Transverse colon (tissue), 4 donors: ENCODE measurements at regions not wholly inside any gene's neighbourhood (a gene's known extent, or its start where the extent isn't known, plus 50 kb on each side); places are given as distances from the start of the nearest gene placed in this dataset.
"Not testable (repeated sequence)": the region's sequence is repeated elsewhere in the genome, so short reads cannot be mapped to it uniquely, and the experiment has no call there.

ENCODE experiments used
- DNase-seq: peaks from one replicate; pipeline ENCODE4 v3.0.0-alpha.2; 2019
- H3K27ac ChIP-seq, 4 donors: fragments of 200-600 bp; sonication (generic); 2 replicates each; pipeline ENCODE4 v1.5.1; 2016 to 2018; ENCODE audit warnings: inconsistent platforms in 4 of 4
- H3K27me3 ChIP-seq: fragments of 200-600 bp; sonication (generic); 2 replicates; pipeline ENCODE4 v1.5.1; 2017; ENCODE audit warnings: inconsistent platforms
- H3K36me3 ChIP-seq, 4 donors: fragments of 200-600 bp; sonication (generic); 2 replicates each; pipeline ENCODE4 v1.5.1; 2017 to 2019; ENCODE audit warnings: inconsistent platforms in 4 of 4
- H3K4me1 ChIP-seq, 4 donors: fragments of 200-600 bp; sonication (generic); 2 replicates each; pipeline ENCODE4 v1.5.1; 2017 to 2020; ENCODE audit warnings: inconsistent platforms in 4 of 4
- H3K4me3 ChIP-seq, 4 donors: fragments of 200-600 bp; sonication (generic); 1 replicate in 1 of 4; 2 replicates in 3 of 4; pipeline versions ENCODE4 v1.5.1 to v1.6.1; 2017 to 2019; ENCODE audit warnings: inconsistent platforms in 4 of 4
- H3K9me3 ChIP-seq, 2 donors: fragments of 200-600 bp; sonication (generic); 2 replicates each; pipeline ENCODE4 v1.5.1; 2017 to 2019; ENCODE audit warnings: inconsistent platforms in 2 of 2
- EP300 ChIP-seq: sonication (generic); formaldehyde crosslinking; IDR thresholded peaks from one replicate; pipeline ENCODE4 v1.6.1; 2017; ENCODE audit warnings: antibody characterized with exemption, low read depth
- POLR2A ChIP-seq: fragments of 450-650 bp; IDR thresholded peaks from one replicate; pipeline ENCODE4 v1.6.1; 2016; ENCODE audit warnings: antibody characterized with exemption, mild to moderate bottlenecking, moderate library complexity
- POLR2AphosphoS5 ChIP-seq, 3 donors: sonication (generic); formaldehyde crosslinking; IDR thresholded peaks; one replicate each; pipeline ENCODE4 v1.6.1; 2016; ENCODE audit warnings: antibody characterized with exemption in 3 of 3
- WGBS, 2 donors: methylation state at CpG; one replicate each; pipeline ENCODE4 v1.1.5; 2018; ENCODE audit warnings: low coverage in 1 of 2; 5-methylcytosine and 5-hydroxymethylcytosine counted together
- in situ Hi-C, 4 donors: fragments of 200-750 bp; cut with MboI; loops; one replicate each; pipeline versions ENCODE4 v1.15.0 to v1.15.1; 2017; ENCODE audit warnings: low sequenced_read_pairs in 3 of 4, low pct_ligation_motif_present in 1 of 4, low pct_unique_long_range_greater_than_20kb in 1 of 4
- intact Hi-C: fragments of 100-400 bp; cut with DNase I; formaldehyde crosslinking; loops from one replicate; pipeline ENCODE4 v1.15.1; 2023; ENCODE audit warnings: low total_unique reads
- TF ChIP-seq, protein P1 (sequence below), 5 experiments: fragments of 200-600 bp in 3 of 5; fragments of 450-650 bp in 2 of 5; sonication (generic) in 3 of 5; IDR thresholded peaks; 1 replicate in 2 of 5; 2 replicates in 3 of 5; pipeline ENCODE4 v1.5.1; 2016 to 2017; ENCODE audit warnings: antibody characterized with exemption in 5 of 5, inconsistent platforms in 3 of 5, mild to moderate bottlenecking in 2 of 5, moderate library complexity in 1 of 5

DNA sequence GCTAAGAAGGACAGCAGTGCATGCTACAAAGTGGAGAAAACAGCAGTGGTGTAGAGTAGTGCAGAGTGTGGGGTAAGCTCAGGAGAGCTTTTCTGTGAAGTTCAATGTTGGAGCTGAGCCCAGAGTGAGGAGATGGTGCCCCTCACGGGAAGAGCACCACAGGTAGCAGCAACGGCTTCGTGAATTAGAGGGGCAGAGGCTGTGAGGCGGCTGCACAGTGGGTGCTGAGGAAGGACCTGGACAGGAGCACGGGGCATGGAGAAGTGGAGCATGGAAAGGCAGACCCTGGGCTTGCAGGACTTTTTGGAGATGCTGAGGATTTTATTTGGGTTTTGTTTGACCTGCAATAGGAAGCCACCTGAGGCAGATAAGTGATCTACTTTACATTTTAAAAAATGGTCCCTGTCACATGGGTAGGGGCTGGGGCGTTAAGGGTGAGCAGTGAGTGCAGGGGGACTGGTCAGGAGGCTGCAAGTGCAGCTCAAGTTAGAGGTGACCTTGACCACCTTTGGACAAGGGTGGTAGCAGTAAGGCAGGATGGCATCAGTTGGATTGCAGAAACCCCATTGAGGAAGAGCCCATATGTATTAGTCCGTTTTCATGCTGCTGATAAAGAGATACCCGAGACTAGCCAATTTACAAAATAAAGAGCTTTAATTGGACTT, 85.0 kb downstream of the MYCN start:
- Histone ChIP-seq H3K4me3 (no peak overlapping the region), H3K36me3 (no peaks in the 10 kb centered on the region), H3K27ac (no peak overlapping the region), H3K4me1 (no peaks in the 10 kb centered on the region), H3K9me3 (no peaks in the 10 kb centered on the region), H3K27me3 (no peaks in the 10 kb centered on the region)
- TF ChIP-seq, protein P1, sequence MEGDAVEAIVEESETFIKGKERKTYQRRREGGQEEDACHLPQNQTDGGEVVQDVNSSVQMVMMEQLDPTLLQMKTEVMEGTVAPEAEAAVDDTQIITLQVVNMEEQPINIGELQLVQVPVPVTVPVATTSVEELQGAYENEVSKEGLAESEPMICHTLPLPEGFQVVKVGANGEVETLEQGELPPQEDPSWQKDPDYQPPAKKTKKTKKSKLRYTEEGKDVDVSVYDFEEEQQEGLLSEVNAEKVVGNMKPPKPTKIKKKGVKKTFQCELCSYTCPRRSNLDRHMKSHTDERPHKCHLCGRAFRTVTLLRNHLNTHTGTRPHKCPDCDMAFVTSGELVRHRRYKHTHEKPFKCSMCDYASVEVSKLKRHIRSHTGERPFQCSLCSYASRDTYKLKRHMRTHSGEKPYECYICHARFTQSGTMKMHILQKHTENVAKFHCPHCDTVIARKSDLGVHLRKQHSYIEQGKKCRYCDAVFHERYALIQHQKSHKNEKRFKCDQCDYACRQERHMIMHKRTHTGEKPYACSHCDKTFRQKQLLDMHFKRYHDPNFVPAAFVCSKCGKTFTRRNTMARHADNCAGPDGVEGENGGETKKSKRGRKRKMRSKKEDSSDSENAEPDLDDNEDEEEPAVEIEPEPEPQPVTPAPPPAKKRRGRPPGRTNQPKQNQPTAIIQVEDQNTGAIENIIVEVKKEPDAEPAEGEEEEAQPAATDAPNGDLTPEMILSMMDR (IDR thresholded peaks at IDR 0.05): no peak
- TF ChIP-seq EP300: no peak
- TF ChIP-seq POLR2AphosphoS5 (IDR thresholded peaks at IDR 0.05): no peak
- TF ChIP-seq POLR2A: no peak
- DNase-seq: no peak
- intact Hi-C loops (no loop called here), in situ Hi-C loops (no loop called here)
- WGBS, 2 donors: 70 to 71% methylated on average over 8 of the region's 8 CpGs

DNA sequence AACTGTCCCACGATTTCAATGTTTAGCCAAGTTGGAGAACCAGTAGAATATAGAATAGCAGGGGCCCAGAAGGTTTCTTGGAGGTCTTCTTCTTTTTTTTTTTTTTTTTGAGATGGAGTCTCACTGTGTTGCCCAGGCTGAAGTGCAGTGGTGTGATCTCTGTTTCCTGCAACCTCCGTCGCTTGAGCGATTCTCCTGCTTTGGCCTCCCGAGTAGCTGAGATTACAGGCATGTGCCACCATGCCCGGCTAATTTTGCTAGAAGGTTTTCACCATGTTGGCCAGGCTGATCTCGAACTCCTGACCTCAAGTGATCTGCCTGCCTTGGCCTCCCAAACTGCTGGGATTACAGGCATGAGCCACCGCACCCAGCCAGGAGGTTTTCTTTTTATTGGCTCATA, 84.3 kb downstream of the MYCN start:
- H3K4me1 ChIP-seq, in situ Hi-C loops, H3K36me3 ChIP-seq, H3K4me3 ChIP-seq, DNase-seq, H3K27me3 ChIP-seq, intact Hi-C loops, H3K9me3 ChIP-seq, H3K27ac ChIP-seq: not testable (repeated sequence)
- 77 to 80% methylated on average over 6 to 8 of the region's 8 CpGs for WGBS, 2 donors

DNA sequence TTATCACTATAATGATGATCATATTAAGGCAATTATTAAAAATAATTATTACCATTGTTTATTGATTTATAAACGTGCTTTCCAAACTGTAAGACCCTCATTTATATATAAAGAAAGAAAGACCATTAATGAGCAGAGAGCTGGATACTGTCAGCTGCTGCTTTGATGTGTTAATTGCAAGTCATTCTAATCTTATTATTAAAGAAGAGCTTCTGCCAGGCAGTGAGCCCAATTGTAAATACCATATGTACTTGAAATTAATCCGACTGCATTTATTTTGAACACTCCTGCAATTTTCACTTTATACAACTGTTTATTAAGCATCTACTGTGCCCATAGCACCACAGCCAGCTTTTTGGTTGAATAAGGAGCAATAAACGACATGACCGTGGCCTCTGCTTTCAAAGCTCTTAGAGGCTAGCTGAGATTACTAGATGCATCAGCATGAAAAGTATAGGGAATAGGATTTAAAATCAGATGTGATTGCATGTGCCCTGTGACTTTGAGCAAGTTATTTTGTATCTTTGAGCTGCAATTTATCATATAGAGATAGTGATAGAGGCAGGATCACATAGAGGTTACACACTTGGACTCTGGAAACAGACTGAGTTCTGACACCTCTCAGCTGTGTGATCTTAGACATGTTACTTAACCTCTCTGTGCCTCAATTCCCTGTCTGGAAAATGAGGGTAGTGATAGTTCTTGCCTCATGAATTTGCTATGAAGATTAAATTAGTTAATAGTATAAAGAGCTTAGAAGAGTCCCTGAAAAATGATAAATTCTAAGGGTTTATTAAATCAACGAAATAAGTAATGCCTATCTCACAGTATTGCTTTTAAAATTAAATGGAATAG, 83.4 kb downstream of the MYCN start:
- no peaks in the 10 kb centered on the region for H3K9me3 ChIP-seq
- no peaks in the 10 kb centered on the region for H3K36me3 ChIP-seq
- H3K4me3 ChIP-seq: no peak overlapping the region
- intact Hi-C loops (no loop called here), in situ Hi-C loops (no loop called here)
- H3K4me1 ChIP-seq: no peaks in the 10 kb centered on the region
- no peak for DNase-seq
- H3K27ac ChIP-seq: no peak overlapping the region
- no peak for TF ChIP-seq POLR2A
- TF ChIP-seq POLR2AphosphoS5 (IDR thresholded peaks at IDR 0.05): no peak
- no peak for TF ChIP-seq EP300
- TF ChIP-seq, protein P1 (IDR thresholded peaks at IDR 0.05): no peak
- WGBS, 2 donors: 59 to 60% methylated on average over 3 to 5 of the region's 5 CpGs
- H3K27me3 ChIP-seq: no peaks in the 10 kb centered on the region

DNA sequence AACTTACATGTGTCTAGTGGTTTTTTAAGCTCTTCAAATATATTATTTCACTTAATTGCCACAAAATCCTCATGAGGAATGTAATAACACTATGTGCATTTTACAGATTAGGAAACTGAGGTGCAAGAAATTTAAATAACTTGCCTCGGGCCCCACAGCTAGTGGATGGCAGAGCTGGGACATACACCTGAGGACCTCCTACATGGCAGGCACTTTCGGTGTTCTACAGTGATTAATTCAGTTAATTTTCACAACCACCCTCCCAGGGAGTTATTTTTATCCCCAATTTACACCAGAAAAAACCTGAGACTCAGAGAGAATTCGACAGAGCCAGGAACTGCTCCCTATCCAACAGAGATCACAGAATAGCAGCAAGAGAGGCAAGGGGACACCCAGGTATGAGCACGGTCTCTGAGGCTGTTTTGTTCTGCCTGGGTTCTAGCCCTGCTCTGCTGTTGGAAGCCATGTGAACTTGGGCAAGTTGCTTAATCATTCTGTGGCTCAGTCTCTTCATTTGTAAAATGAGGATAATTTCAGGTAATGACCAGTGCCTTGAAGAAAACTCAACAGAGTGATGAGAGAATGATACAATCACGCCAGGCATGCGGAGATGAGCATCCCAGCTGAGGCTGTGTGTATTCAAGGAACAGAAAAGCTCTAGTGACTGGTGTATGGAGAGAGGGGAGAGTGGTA, 82.3 kb downstream of the MYCN start:
- WGBS, 2 donors: 82 to 88% methylated on average over 3 to 6 of the region's 6 CpGs
- Histone ChIP-seq H3K27me3 (no peaks in the 10 kb centered on the region), H3K4me1 (no peaks in the 10 kb centered on the region), H3K9me3 (no peaks in the 10 kb centered on the region), H3K36me3 (no peaks in the 10 kb centered on the region), H3K4me3 (no peak overlapping the region), H3K27ac (no peak overlapping the region)
- intact Hi-C loops: no loop called here
- no peak for TF ChIP-seq EP300
- TF ChIP-seq POLR2AphosphoS5 (IDR thresholded peaks at IDR 0.05): no peak
- TF ChIP-seq, protein P1 (IDR thresholded peaks at IDR 0.05): no peak
- no peak for TF ChIP-seq POLR2A
- no peak for DNase-seq
- in situ Hi-C loops: no loop called here
